ENCODE measurements at regions not wholly inside any gene's neighbourhood (a gene's known extent, or its start where the extent isn't known, plus 50 kb on each side); places are given as distances from the start of the nearest gene placed in this dataset.

- peaks cover 44% of the 10 kb centered on the region for H3K9me3 Mint-ChIP-seq (ENCODE audit: low read depth)
- H3K27ac Mint-ChIP-seq (ENCODE audit: unreplicated experiment) = no peak overlapping the region
- no peak for DNase-seq (ENCODE audit: low spot score)
- no peaks in the 10 kb centered on the region for H3K4me1 Mint-ChIP-seq (ENCODE audit: low read depth)
- H3K36me3 Mint-ChIP-seq (ENCODE audit: low read depth) = no peaks in the 10 kb centered on the region
- no peak overlapping the region for H3K4me3 Mint-ChIP-seq (ENCODE audit: unreplicated experiment)
- H3K27me3 Mint-ChIP-seq (ENCODE audit: low read depth) = no peaks in the 10 kb centered on the region
- no peak for TF ChIP-seq CTCF (IDR thresholded peaks at IDR 0.05)
These were observed 114.0 kb downstream of the SPANXN4 start for GRCh38 chrX:143139681-143140080.

GRCh38 chrX:143121477-143121876 lies 95.7 kb downstream of the SPANXN4 start:
- TF ChIP-seq CTCF (IDR thresholded peaks at IDR 0.05) = no peak
- H3K27me3 Mint-ChIP-seq (ENCODE audit: low read depth) = no peaks in the 10 kb centered on the region
- DNase-seq (ENCODE audit: low spot score) = no peak
- no peaks in the 10 kb centered on the region for H3K4me1 Mint-ChIP-seq (ENCODE audit: low read depth)
- no peaks in the 10 kb centered on the region for H3K36me3 Mint-ChIP-seq (ENCODE audit: low read depth)
- H3K27ac Mint-ChIP-seq (ENCODE audit: unreplicated experiment) = no peak overlapping the region
- no peak overlapping the region for H3K4me3 Mint-ChIP-seq (ENCODE audit: unreplicated experiment)
- peaks cover 45% of the 10 kb centered on the region for H3K9me3 Mint-ChIP-seq (ENCODE audit: low read depth)

GRCh38 chrX:143115466-143115865 lies 89.7 kb downstream of the SPANXN4 start:
- Mint-ChIP-seq H3K9me3 (ENCODE audit: low read depth) (peaks cover 47% of the 10 kb centered on the region), H3K27ac (ENCODE audit: unreplicated experiment) (no peak overlapping the region), H3K36me3 (ENCODE audit: low read depth) (no peaks in the 10 kb centered on the region), H3K4me1 (ENCODE audit: low read depth) (no peaks in the 10 kb centered on the region), H3K4me3 (ENCODE audit: unreplicated experiment) (no peak overlapping the region), H3K27me3 (ENCODE audit: low read depth) (no peaks in the 10 kb centered on the region)
- TF ChIP-seq CTCF (IDR thresholded peaks at IDR 0.05) = no peak
- no peak for DNase-seq (ENCODE audit: low spot score)

- Mint-ChIP-seq H3K27ac (ENCODE audit: unreplicated experiment) (no peak overlapping the region), H3K27me3 (ENCODE audit: low read depth) (no peaks in the 10 kb centered on the region), H3K36me3 (ENCODE audit: low read depth) (no peaks in the 10 kb centered on the region), H3K4me1 (ENCODE audit: low read depth) (no peaks in the 10 kb centered on the region), H3K9me3 (ENCODE audit: low read depth) (peaks cover 38% of the 10 kb centered on the region), H3K4me3 (ENCODE audit: unreplicated experiment) (no peak overlapping the region)
- no peak for DNase-seq (ENCODE audit: low spot score)
- no peak for TF ChIP-seq CTCF (IDR thresholded peaks at IDR 0.05)
These were observed 70.1 kb downstream of the SPANXN4 start for GRCh38 chrX:143095816-143096215.

GRCh38 chrX:143095321-143095720 lies 69.6 kb downstream of the SPANXN4 start:
- DNase-seq (ENCODE audit: low spot score) = no peak
- Mint-ChIP-seq H3K4me3 (ENCODE audit: unreplicated experiment) (no peak overlapping the region), H3K27ac (ENCODE audit: unreplicated experiment) (no peak overlapping the region), H3K4me1 (ENCODE audit: low read depth) (no peaks in the 10 kb centered on the region), H3K27me3 (ENCODE audit: low read depth) (no peaks in the 10 kb centered on the region), H3K36me3 (ENCODE audit: low read depth) (no peaks in the 10 kb centered on the region), H3K9me3 (ENCODE audit: low read depth) (peaks cover 37% of the 10 kb centered on the region)
- TF ChIP-seq CTCF (IDR thresholded peaks at IDR 0.05) = no peak
